MM.1S (cell line): ENCODE measurements at regions not wholly inside any gene's neighbourhood (a gene's known extent, or its start where the extent isn't known, plus 50 kb on each side); places are given as distances from the start of the nearest gene placed in this dataset.

Experiments
- DNase-seq: peaks from one replicate; pipeline ENCODE4 v3.0.0-alpha.2; 2015
- H2AFZ ChIP-seq: fragments of 300-600 bp; sonication (generic); 2 replicates; pipeline ENCODE4 v1.6.0; 2016; ENCODE audit warnings: antibody characterized with exemption, low read length
- H3F3A ChIP-seq: fragments of 300-600 bp; sonication (generic); 2 replicates; pipeline ENCODE4 v1.6.1; 2016; ENCODE audit warnings: mild to moderate bottlenecking, antibody characterized with exemption, low read length, moderate library complexity, mixed read lengths; ENCODE audit not compliant: insufficient read depth
- H3K27ac ChIP-seq: fragments of 300-600 bp; sonication (generic); 2 replicates; pipeline ENCODE4 v1.5.1; 2016; ENCODE audit warnings: mild to moderate bottlenecking, low read length
- H3K27me3 ChIP-seq: fragments of 300-600 bp; sonication (generic); replicated peaks from 2 replicates; pipeline ENCODE4 v1.6.0; 2016; ENCODE audit warnings: low read length; ENCODE audit not compliant: insufficient read depth
- H3K36me3 ChIP-seq: fragments of 300-600 bp; sonication (generic); replicated peaks from 2 replicates; pipeline ENCODE4 v1.6.1; 2016; ENCODE audit warnings: mild to moderate bottlenecking, low read length, mixed read lengths; ENCODE audit not compliant: insufficient read depth
- H3K4me1 ChIP-seq: fragments of 300-600 bp; sonication (generic); 2 replicates; pipeline ENCODE4 v1.6.1; 2016; ENCODE audit warnings: low read length, mixed read lengths
- H3K4me2 ChIP-seq: fragments of 300-600 bp; sonication (generic); 2 replicates; pipeline ENCODE4 v1.6.0; 2016; ENCODE audit warnings: low read depth, low read length
- H3K4me3 ChIP-seq: fragments of 300-600 bp; sonication (generic); 2 replicates; pipeline ENCODE4 v1.5.1; 2016; ENCODE audit warnings: low read length, mixed read lengths
- H3K79me2 ChIP-seq: fragments of 300-600 bp; sonication (generic); 2 replicates; pipeline ENCODE4 v1.6.1; 2016; ENCODE audit warnings: mixed run types, low read length, mixed read lengths
- H3K9ac ChIP-seq: fragments of 300-600 bp; sonication (generic); 2 replicates; pipeline ENCODE4 v1.6.1; 2016; ENCODE audit warnings: low read length, mixed read lengths
- H3K9me2 ChIP-seq: fragments of 300-600 bp; sonication (generic); replicated peaks from 2 replicates; pipeline ENCODE4 v1.6.1; 2016; ENCODE audit warnings: mild to moderate bottlenecking, low read length, mixed read lengths; ENCODE audit not compliant: insufficient read depth
- H3K9me3 ChIP-seq: fragments of 300-600 bp; sonication (generic); replicated peaks from 2 replicates; pipeline ENCODE4 v1.6.1; 2016; ENCODE audit warnings: mild to moderate bottlenecking, low read length, mixed read lengths; ENCODE audit not compliant: insufficient read depth
- H4K20me1 ChIP-seq: fragments of 300-600 bp; sonication (generic); 2 replicates; pipeline ENCODE4 v1.6.1; 2016; ENCODE audit warnings: mild to moderate bottlenecking, low read length, moderate library complexity, mixed read lengths; ENCODE audit not compliant: insufficient read depth
- CTCF ChIP-seq: fragments of 300-600 bp; sonication (generic); IDR thresholded peaks from 2 replicates; pipeline ENCODE4 v1.5.1; 2016; ENCODE audit warnings: antibody characterized with exemption, low read length, mixed read lengths
- EZH2 ChIP-seq: fragments of 300-600 bp; sonication (generic); optimal IDR thresholded peaks from 2 replicates; pipeline ENCODE3; 2017; ENCODE audit warnings: low read depth, mild to moderate bottlenecking, antibody characterized with exemption, low read length, mixed read lengths
- EZH2phosphoT487 ChIP-seq: fragments of 300-600 bp; sonication (generic); IDR thresholded peaks from 2 replicates; pipeline ENCODE4 v1.6.1; 2018; ENCODE audit warnings: antibody characterized with exemption, low read length

GRCh38 chr21:36553406-36553805 is 73.5 kb upstream of the CLDN14 start:
- H2AFZ ChIP-seq: no peak overlapping the region

GRCh38 chr21:36554411-36555157 is 74.7 kb upstream of the CLDN14 start:
- no peak overlapping the region for H3K9ac ChIP-seq
- no peak overlapping the region for H3K27ac ChIP-seq
- H3K9me3 ChIP-seq: no peaks in the 10 kb centered on the region
- DNase-seq: no peak
- H4K20me1 ChIP-seq: no peaks in the 10 kb centered on the region
- H3K79me2 ChIP-seq: no peaks in the 10 kb centered on the region
- H3K4me2 ChIP-seq: no peak overlapping the region
- no peaks in the 10 kb centered on the region for H3K4me1 ChIP-seq
- TF ChIP-seq CTCF (no peak), EZH2 (no peak), EZH2phosphoT487 (no peak)
- H3K27me3 ChIP-seq: no peaks in the 10 kb centered on the region
- H2AFZ ChIP-seq: no peak overlapping the region
- H3K36me3 ChIP-seq: no peaks in the 10 kb centered on the region
- H3K4me3 ChIP-seq: no peak overlapping the region
- no peaks in the 10 kb centered on the region for H3F3A ChIP-seq
- no peaks in the 10 kb centered on the region for H3K9me2 ChIP-seq

More at GRCh38 chr21:36553406-36553805, 73.5 kb upstream of the CLDN14 start:
- H3K36me3 ChIP-seq: no peaks in the 10 kb centered on the region
- no peaks in the 10 kb centered on the region for H4K20me1 ChIP-seq
- no peak for DNase-seq
- no peak for TF ChIP-seq CTCF
- TF ChIP-seq EZH2: no peak
- no peak for TF ChIP-seq EZH2phosphoT487
- no peaks in the 10 kb centered on the region for H3K27me3 ChIP-seq
- H3F3A ChIP-seq: no peaks in the 10 kb centered on the region
- no peaks in the 10 kb centered on the region for H3K79me2 ChIP-seq
- H3K4me1 ChIP-seq: no peaks in the 10 kb centered on the region
- H3K9ac ChIP-seq: no peak overlapping the region
- H3K27ac ChIP-seq: no peak overlapping the region
- H3K4me2 ChIP-seq: no peak overlapping the region
- no peaks in the 10 kb centered on the region for H3K9me2 ChIP-seq
- H3K9me3 ChIP-seq: no peaks in the 10 kb centered on the region
- no peak overlapping the region for H3K4me3 ChIP-seq

- Histone ChIP-seq H3K9me3 (no peaks in the 10 kb centered on the region), H2AFZ (no peak overlapping the region), H3K27ac (no peak overlapping the region), H3K36me3 (no peaks in the 10 kb centered on the region), H3K27me3 (no peaks in the 10 kb centered on the region), H3K4me3 (no peak overlapping the region), H4K20me1 (no peaks in the 10 kb centered on the region), H3K79me2 (no peaks in the 10 kb centered on the region), H3K9ac (no peak overlapping the region), H3F3A (no peaks in the 10 kb centered on the region), H3K9me2 (no peaks in the 10 kb centered on the region), H3K4me1 (no peaks in the 10 kb centered on the region), H3K4me2 (no peak overlapping the region)
- TF ChIP-seq CTCF (no peak), EZH2phosphoT487 (no peak), EZH2 (no peak)
- DNase-seq: no peak
Observed at GRCh38 chr21:36555199-36555800, 75.4 kb upstream of the CLDN14 start.
